ENCODE measurements at regions not wholly inside any gene's neighbourhood (a gene's known extent, or its start where the extent isn't known, plus 50 kb on each side); places are given as distances from the start of the nearest gene placed in this dataset.
"Not testable (repeated sequence)": the region's sequence is repeated elsewhere in the genome, so short reads cannot be mapped to it uniquely, and the experiment has no call there.

GRCh38 chr9:126170286-126170823, 156.3 kb upstream of the MVB12B start:
- DNase-seq (ENCODE audit: low spot score), result no peak

GRCh38 chr9:126171641-126172040, 155.0 kb upstream of the MVB12B start:
- DNase-seq (ENCODE audit: low spot score), result no peak

DNA sequence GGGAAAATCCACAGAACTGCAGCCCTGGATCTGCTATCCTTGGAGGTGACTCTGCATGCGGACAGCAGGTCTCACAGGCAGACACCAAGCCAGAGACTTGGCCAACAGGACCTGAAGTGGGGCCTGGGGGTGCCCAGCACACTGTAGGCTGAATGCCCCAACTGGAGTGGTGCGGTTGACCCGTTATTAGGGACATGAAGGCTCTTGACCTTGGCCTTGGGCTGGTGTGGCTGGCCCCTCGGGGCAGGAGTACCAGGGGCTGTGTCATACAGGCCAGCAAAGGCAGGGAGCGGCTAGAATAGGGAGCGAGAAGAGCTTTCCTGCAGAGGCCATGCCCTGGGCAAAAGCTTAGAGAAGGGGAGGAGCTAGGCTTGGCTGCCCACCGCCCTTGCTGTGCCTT, 153.2 kb upstream of the MVB12B start:
- DNase-seq (ENCODE audit: low spot score), result no peak

GRCh38 chr9:126173929-126174328, 152.7 kb upstream of the MVB12B start:
- DNase-seq (ENCODE audit: low spot score), result no peak

- no peak for DNase-seq (ENCODE audit: low spot score)
Observed at GRCh38 chr9:126183266-126183665, 143.4 kb upstream of the MVB12B start.

GRCh38 chr9:126190994-126191393, 135.6 kb upstream of the MVB12B start:
- DNase-seq (ENCODE audit: low spot score), result not testable (repeated sequence)

GRCh38 chr9:126198854-126199253, 127.8 kb upstream of the MVB12B start:
- no peak for DNase-seq (ENCODE audit: low spot score)

DNA sequence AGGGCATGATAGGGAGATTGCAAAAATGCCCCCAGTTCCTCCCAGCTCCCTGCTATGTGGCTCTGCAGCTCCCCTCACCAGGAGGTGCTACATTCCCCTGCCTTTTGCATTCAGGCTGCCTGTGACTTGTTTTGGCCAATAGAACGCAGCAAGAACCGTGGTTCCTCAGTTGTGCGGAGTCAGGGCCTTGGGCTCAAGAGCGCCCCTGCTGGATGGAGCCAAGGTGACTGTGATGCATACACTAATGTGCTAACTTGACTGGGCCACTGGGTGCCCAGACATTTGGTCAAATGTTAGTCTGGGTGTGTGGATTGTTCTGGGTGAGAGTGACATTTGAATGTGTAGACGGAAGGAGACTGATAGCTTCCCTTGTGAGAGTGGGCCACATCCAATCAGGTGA, 123.3 kb upstream of the MVB12B start:
- DNase-seq (ENCODE audit: low spot score), result no peak

DNA sequence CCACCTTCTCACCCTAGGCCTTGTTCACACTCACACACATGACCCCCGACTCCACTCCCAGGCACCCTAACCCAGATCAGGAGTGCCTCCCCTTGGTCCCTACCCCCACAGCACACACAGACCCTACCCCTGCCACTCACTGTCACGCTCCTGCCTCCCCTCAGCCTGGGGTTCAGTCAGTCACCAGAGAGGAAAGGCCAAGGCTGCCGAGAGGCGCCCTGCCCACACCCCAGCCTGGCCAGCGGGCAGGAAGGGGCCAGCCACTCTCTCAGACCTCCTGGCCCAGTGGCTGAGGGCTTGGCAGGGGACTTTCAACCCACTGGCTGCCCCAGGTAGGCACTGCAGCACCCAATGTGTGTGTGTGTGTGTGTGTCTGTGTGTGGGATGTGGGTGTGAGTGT, 122.4 kb upstream of the MVB12B start:
- no peak for DNase-seq (ENCODE audit: low spot score)

- no peak for DNase-seq (ENCODE audit: low spot score)
Observed at GRCh38 chr9:126204708-126205225, 121.9 kb upstream of the MVB12B start.

DNA sequence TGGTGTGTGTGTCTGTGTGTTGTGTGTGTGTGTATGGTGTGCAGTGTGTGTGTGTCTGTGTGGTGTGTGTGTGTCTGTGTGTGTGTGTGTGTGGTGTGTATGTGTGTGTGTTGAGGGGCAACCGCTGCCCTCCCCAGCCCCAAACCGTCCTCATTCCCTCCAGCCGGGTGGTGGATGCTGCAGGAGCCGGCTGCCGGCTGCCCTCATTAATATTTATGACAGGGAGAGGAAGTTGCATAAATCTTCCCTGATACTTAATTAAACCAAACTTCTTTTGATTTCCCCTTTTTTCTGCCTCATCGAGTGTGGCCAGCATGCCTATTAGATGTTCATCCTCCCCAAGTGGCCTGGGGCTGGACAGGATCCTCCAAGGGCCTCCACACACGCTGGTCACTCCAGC, 121.4 kb upstream of the MVB12B start:
- DNase-seq (ENCODE audit: low spot score), result no peak

GRCh38 chr9:126205845-126206498, 120.7 kb upstream of the MVB12B start:
- no peak for DNase-seq (ENCODE audit: low spot score)

GRCh38 chr9:126207256-126207655, 119.4 kb upstream of the MVB12B start:
- DNase-seq (ENCODE audit: low spot score), result no peak

DNA sequence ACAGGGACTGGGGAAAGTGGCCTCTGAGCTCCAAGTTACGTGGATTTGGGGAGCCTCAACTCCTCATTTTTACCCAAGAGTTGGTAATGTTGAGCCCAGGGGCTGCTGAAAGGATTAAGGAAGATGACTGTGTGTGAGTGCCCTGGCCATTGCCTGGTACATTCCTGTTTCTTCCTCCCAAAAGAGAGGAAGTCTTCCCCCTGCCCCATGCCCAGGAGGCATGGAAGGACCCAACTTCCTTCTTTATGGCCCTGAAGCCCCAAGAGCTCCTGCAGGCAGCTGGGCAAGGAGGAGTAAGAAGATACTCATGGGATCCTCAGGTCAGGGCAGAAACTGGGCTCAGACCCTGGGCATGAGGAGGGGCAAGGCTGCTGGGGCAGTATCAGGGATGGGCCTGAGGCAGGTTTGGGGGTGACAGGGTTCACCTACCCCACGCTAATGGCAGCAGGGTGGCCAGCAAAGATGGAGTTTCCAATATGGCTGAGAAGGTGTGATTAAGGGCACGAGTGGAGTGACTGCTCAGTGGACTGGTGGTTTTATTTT, 118.3 kb upstream of the MVB12B start:
- no peak for DNase-seq (ENCODE audit: low spot score)

GRCh38 chr9:126211441-126212074, 115.1 kb upstream of the MVB12B start:
- no peak for DNase-seq (ENCODE audit: low spot score)

DNA sequence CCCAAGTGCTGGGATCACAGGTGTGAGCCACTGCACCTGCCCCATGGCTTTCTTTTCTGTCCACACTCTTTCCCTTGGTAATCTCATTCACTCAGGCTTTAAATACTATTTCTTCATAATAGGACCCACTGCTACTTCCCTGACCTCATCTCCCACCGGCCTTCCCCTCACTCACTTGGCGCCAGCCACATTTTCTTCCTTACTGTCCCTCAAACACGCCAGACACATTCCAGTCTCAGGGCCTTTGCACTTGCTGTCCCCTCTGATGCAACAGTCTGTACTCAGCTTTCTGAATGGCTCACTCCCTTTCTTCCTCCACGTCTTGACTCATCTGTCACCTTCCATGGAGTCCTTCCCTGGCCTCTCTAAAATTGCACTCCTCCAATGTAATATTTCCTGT, 111.1 kb upstream of the MVB12B start:
- no peak for DNase-seq (ENCODE audit: low spot score)

DNA sequence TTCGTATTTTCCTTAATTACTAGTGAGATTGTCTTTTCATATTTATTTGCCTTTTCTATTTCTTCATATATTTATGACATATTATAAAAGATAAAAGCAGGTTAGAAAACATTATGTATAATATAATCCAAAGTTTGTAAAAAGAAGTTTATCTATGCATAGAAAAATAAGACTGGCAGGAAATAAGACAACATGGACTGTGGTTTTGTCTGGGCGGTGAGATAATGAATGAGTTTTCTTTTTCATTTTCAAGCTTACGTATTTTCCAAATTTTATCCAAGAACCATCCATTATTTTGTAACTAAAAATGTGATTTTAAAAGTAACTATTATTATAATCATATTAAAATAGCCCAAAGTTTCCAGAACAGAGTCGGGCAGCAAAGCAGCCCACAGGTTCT, 109.8 kb upstream of the MVB12B start:
- DNase-seq (ENCODE audit: low spot score), result no peak

DNA sequence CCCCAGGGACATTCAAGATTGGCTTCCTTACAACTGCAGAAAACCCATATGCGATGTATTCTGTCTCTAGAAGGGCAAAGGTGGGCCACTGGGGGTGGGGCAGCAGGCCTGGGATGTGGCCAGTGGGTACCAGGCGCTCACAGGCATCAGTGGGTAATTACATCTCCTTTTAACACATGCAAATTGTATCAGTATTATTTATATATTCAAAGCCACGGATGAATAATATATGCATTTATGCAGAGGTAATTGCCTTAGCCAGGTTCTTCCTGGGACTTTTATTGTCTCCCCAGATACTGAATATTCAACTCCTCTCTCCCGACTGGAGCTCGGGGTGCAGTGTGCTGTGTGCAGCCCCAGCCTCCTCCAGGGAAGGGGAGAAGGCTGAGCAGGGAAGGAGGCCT, 109.4 kb upstream of the MVB12B start:
- DNase-seq (ENCODE audit: low spot score), result no peak

DNA sequence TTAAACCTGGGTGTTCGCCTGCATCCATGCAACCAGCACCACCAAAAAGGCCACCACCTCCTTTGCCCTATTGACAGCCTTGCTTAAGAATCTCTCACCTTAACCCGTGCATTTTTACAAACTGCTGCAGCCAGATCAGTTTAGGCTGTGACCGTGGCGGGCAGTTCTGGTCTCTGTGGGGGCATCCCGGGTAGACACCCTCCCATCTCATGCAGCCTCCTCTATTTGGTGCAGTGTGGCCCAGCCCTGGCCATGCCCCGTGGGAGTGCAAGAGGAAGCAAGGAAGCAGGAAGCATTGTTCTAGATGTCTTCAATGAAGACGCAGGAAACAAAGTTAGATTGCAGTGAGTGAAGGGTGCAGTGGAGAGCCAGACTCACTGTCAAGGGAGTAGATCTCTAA, 108.8 kb upstream of the MVB12B start:
- DNase-seq (ENCODE audit: low spot score), result no peak

DNA sequence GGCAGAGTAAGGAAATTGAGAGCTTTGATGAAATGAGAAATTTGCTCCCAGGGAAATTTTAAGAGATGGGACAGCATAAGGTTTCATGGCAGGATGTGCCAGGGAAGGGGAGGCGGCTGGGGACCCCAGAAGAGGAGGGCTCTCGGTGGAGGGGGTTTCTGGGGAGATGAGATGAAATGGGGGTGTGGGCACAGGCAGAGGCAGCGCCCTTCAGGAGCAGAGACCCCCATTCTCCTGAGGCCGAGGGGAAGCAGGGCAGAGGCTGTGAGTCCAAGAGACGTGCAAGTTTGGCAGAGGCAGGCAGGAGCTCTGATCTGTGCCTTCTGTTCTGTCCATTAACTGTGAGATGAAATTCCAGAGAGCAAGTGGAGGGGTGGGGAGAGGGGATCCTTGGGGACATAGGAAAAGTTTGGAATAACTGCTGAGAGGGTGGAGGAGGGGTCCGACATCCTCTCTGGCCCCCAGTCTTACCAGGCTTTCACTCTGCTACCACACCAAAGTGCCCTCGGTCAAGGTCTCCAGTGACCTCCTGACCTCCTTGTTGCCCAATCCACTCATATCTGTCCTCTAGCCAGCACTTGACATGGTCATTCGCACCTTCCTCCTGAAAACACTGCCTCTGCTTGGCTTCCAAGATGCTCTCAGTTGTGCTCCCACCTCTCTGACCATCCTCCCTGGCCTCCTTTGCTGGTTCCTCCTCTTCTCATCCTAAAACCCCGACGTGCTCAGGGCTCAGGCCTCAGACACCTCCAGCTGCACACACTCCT, 108.1 kb upstream of the MVB12B start:
- no peak for DNase-seq (ENCODE audit: low spot score)

DNA sequence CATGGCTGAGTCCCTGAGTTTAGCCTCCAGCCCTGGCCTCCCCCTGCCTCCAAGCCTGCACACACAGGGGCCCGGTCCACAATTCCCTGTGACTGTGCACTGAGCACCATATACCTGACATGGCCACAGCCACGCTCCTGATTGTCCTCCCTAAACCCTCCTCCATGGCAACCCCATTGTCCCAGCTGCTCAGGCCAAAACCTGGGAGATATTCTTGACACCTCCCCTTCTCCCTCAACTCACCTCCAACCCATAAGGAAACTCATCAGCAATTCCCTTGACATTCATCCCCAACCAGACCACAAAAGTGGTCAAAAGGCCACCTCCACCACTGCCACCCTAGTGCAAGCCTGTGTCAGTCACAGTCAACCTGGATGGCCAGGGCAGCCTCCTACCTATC, 107.5 kb upstream of the MVB12B start:
- DNase-seq (ENCODE audit: low spot score), result no peak

DNA sequence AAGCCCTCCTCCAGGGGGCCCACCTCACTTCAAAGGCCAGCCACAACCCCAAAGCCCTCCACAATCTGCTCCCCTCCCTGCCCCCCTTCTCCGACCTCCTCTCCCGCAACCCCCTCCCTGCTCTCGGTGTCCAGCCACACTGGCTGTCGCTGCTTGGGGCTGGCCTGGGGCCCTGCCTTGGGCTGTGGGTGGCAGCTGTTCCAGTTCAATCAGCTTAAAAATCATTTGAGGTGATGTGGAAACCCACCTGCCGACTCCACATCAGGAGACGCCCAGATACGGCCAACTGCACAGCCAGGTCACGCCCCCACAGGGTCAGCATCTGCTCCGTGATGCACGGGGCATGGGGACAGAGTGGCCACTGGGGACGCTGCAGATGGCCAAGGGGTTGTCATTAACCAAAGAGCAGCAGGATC, 107.0 kb upstream of the MVB12B start:
- DNase-seq (ENCODE audit: low spot score), result no peak

DNA sequence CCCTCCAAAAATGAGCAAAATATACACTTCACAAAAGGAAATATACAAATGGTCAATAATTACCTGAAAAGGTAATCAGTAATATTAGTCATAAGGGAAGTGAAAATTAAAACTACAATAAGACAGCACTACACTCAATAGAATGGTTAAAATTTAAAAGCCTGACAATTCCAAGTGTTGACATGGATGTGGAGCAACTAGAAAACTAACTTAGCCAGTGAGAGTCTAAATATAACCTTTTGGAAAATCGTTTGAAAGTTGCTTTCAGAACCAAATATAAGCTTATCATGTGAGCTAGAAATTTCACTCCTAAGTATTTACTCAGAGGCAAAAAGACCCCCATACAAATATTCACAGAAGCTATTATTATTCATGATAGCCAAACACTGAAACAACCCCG, 105.1 kb upstream of the MVB12B start:
- no peak for DNase-seq (ENCODE audit: low spot score)
